ENCODE measurements at regions not wholly inside any gene's neighbourhood (a gene's known extent, or its start where the extent isn't known, plus 50 kb on each side); places are given as distances from the start of the nearest gene placed in this dataset.

DNA sequence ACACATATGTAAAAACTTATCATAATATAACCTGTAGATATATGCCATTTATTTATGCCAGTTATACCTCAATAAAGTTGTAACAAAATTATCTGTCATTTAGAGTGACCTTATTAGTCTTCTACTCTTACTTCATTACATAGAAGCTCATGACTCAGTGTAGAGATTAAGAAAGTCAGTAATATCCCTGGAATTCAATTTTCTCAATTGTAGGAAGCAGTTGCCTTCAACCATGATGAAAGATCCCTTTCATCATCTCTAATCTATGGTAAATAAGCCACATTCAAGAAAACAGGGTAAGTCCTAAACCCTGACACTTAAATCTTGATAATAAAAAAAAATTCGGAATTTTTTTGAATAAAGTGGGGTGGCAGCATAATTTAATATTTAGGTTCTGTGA, 216.5 kb upstream of the PEX5L start:
- TF ChIP-seq, protein P1, sequence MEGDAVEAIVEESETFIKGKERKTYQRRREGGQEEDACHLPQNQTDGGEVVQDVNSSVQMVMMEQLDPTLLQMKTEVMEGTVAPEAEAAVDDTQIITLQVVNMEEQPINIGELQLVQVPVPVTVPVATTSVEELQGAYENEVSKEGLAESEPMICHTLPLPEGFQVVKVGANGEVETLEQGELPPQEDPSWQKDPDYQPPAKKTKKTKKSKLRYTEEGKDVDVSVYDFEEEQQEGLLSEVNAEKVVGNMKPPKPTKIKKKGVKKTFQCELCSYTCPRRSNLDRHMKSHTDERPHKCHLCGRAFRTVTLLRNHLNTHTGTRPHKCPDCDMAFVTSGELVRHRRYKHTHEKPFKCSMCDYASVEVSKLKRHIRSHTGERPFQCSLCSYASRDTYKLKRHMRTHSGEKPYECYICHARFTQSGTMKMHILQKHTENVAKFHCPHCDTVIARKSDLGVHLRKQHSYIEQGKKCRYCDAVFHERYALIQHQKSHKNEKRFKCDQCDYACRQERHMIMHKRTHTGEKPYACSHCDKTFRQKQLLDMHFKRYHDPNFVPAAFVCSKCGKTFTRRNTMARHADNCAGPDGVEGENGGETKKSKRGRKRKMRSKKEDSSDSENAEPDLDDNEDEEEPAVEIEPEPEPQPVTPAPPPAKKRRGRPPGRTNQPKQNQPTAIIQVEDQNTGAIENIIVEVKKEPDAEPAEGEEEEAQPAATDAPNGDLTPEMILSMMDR (IDR thresholded peaks at IDR 0.05; ENCODE audit: insufficient read depth, low read length, poor library complexity, severe bottlenecking), result no peak

DNA sequence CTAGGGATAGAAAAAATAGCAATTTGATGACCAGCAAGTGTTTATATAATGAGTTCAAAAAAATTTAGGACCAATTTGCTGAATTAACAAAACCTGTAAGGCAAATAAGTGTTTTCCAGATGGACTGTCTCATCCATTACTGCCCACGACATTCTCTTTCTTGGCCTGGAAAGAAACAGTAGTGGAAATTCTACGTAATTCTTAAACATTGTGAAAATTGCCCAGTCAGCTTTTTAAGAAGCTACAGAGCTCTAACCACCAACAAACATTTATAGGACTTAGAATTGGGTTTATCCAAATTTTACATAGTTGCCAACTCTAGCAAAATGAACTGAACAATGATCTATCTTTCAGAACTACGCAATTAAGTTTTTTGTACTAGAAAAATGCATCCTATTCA, 227.7 kb upstream of the PEX5L start:
- Histone ChIP-seq H3K36me3 (ENCODE audit: control insufficient read depth, insufficient read depth, low read length) (no peaks in the 10 kb centered on the region), H3K27me3 (ENCODE audit: control insufficient read depth, insufficient read depth, low read length) (no peaks in the 10 kb centered on the region), H3K4me3 (ENCODE audit: low read depth, low read length) (no peak overlapping the region)
- TF ChIP-seq, protein P1 (IDR thresholded peaks at IDR 0.05; ENCODE audit: insufficient read depth, low read length, poor library complexity, severe bottlenecking), result no peak
- DNase-seq (ENCODE audit: low read depth), result no peak

More for the DNA sequence above, 216.5 kb upstream of the PEX5L start:
- no peak overlapping the region for H3K4me3 ChIP-seq (ENCODE audit: low read depth, low read length)
- DNase-seq (ENCODE audit: low read depth), result no peak
- no peaks in the 10 kb centered on the region for H3K27me3 ChIP-seq (ENCODE audit: control insufficient read depth, insufficient read depth, low read length)
- H3K36me3 ChIP-seq (ENCODE audit: control insufficient read depth, insufficient read depth, low read length), result no peaks in the 10 kb centered on the region

DNA sequence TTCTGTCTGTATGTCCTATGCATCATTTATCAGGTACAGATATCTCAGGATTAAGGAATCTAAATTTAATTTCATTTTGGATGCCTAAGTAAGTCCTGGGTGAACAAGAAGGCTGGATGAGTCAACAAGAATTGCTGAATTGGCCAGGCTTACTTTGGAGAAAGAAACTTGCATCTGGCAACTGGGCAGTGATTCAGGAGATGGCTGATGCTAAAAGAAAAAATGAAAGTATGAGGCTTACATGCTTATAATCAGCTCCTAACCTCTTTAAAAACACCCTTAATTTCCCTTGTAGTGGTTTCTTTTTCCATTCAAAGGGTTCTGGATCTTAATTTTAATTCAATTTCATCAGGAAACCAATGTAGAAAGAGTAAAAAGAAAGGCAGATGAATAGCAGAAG, 228.8 kb upstream of the PEX5L start:
- H3K36me3 ChIP-seq (ENCODE audit: control insufficient read depth, insufficient read depth, low read length), result no peaks in the 10 kb centered on the region
- H3K27me3 ChIP-seq (ENCODE audit: control insufficient read depth, insufficient read depth, low read length), result no peaks in the 10 kb centered on the region
- no peak for DNase-seq (ENCODE audit: low read depth)
- H3K4me3 ChIP-seq (ENCODE audit: low read depth, low read length), result no peak overlapping the region
- TF ChIP-seq, protein P1 (IDR thresholded peaks at IDR 0.05; ENCODE audit: insufficient read depth, low read length, poor library complexity, severe bottlenecking), result no peak

DNA sequence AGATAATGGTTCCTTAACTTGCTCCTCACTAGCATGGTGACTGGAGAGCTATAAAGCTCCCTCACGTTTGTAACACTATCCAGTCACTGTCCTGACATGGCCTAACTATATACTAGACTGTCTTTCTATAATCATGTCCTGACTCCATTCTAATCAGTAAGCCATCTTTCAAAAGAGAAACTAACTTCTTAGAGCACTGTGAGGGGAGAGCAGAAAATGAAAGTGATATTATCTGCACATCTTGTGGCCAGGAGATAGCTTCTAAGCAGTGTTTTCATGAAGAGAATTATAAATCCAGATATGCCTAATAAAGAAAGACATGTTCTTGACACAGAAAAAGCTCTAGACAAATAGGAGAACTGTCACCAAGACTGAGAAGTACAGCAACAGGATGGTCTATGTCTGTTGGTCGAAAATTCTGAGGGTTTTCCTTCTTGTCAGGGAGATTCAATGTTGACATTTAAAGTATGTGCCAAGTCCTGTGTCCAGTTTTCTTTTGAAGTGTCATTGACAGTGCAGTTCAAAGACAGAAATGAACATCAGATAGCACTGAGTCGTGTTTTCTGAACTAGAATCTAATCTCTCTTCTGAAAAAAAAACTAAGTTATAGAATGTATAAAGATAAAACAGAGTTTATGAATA, 230.6 kb upstream of the PEX5L start:
- DNase-seq (ENCODE audit: low read depth), result no peak

DNA sequence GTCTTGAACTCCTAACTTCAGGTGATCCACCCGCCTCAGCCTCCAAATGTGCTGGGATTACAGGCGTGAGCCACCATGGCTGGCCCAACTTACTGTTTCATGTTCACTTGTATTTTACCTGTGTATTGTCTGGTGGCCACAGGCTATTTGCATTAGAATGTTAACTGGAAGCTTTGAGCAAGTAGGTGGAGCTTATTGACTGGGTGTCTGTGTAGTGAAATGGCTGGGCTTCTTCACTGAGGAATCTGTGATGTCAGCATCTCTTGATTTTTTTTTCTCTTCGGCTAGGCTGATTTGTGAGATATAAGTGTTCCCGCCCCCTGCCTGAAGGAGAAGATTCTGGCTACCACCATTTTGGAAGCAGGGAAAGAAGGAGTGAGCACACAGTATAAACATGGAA, 237.8 kb upstream of the PEX5L start:
- no peaks in the 10 kb centered on the region for H3K36me3 ChIP-seq (ENCODE audit: control insufficient read depth, insufficient read depth, low read length)
- H3K27me3 ChIP-seq (ENCODE audit: control insufficient read depth, insufficient read depth, low read length), result no peaks in the 10 kb centered on the region
- TF ChIP-seq, protein P1 (IDR thresholded peaks at IDR 0.05; ENCODE audit: insufficient read depth, low read length, poor library complexity, severe bottlenecking), result no peak
- no peak overlapping the region for H3K4me3 ChIP-seq (ENCODE audit: low read depth, low read length)
- no peak for DNase-seq (ENCODE audit: low read depth)

More for the DNA sequence above, 230.6 kb upstream of the PEX5L start:
- Histone ChIP-seq H3K36me3 (ENCODE audit: control insufficient read depth, insufficient read depth, low read length) (no peaks in the 10 kb centered on the region), H3K27me3 (ENCODE audit: control insufficient read depth, insufficient read depth, low read length) (no peaks in the 10 kb centered on the region), H3K4me3 (ENCODE audit: low read depth, low read length) (no peak overlapping the region)
- TF ChIP-seq, protein P1 (IDR thresholded peaks at IDR 0.05; ENCODE audit: insufficient read depth, low read length, poor library complexity, severe bottlenecking), result no peak

DNA sequence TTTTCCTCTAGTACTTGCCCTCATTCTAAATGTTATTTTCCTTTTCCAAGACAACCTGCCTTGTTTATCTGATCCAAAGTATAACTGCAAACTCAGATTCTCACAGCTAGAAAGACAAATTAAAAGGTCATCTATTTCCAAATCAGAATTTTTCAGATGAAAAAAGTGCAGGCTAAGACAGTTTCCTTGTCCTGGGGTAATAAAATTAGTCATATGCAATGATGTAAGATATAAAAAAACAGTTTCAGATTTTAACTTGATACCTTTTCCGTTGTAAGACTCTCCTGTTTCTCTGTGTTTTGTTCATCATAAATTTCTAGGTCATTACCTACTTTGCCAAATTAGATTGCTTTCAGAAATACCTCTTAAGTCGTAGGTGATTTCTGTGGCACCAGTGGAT, 238.4 kb upstream of the PEX5L start:
- no peak for DNase-seq (ENCODE audit: low read depth)

More for the DNA sequence above, 238.4 kb upstream of the PEX5L start:
- Histone ChIP-seq H3K27me3 (ENCODE audit: control insufficient read depth, insufficient read depth, low read length) (no peaks in the 10 kb centered on the region), H3K4me3 (ENCODE audit: low read depth, low read length) (no peak overlapping the region), H3K36me3 (ENCODE audit: control insufficient read depth, insufficient read depth, low read length) (no peaks in the 10 kb centered on the region)
- TF ChIP-seq, protein P1 (IDR thresholded peaks at IDR 0.05; ENCODE audit: insufficient read depth, low read length, poor library complexity, severe bottlenecking), result no peak

All from kidney epithelial cell (primary cell).